ENCODE measurements at regions not wholly inside any gene's neighbourhood (a gene's known extent, or its start where the extent isn't known, plus 50 kb on each side); places are given as distances from the start of the nearest gene placed in this dataset.

- Histone ChIP-seq H3K27me3 (no peaks in the 10 kb centered on the region), H3F3A (ENCODE audit: low read depth) (peaks cover 7% of the 10 kb centered on the region), H4K20me1 (ENCODE audit: low read depth) (no peaks in the 10 kb centered on the region), H3K4me1 (peaks cover 4% of the 10 kb centered on the region), H3K27ac (no peak overlapping the region), H3K4me2 (no peak overlapping the region), H3K9ac (no peak overlapping the region), H3K9me3 (ENCODE audit: low read depth) (no peaks in the 10 kb centered on the region), H3K36me3 (no peaks in the 10 kb centered on the region), H2AFZ (replicated peaks) (no peak overlapping the region), H3K4me3 (no peak overlapping the region), H3K79me2 (ENCODE audit: low read depth) (no peaks in the 10 kb centered on the region)
- H3K4me3 Mint-ChIP-seq: no peak overlapping the region
- DNase-seq (ENCODE audit: low spot score): no peak
- H3K27me3 Mint-ChIP-seq (ENCODE audit: insufficient read depth, low read depth): no peaks in the 10 kb centered on the region
- H3K27ac Mint-ChIP-seq: no peak overlapping the region
- H3K9me3 Mint-ChIP-seq: no peaks in the 10 kb centered on the region
- TF ChIP-seq CTCF (IDR thresholded peaks at IDR 0.05): no peak
- TF ChIP-seq EZH2 (IDR thresholded peaks at IDR 0.05): no peak
- no peak for TF ChIP-seq EZH2phosphoT487 (IDR thresholded peaks at IDR 0.05)
- H3K4me1 Mint-ChIP-seq: peaks cover 15% of the 10 kb centered on the region
- H3K36me3 Mint-ChIP-seq: no peaks in the 10 kb centered on the region
Observed at GRCh38 chr7:148535217-148535616, 55.3 kb upstream of the C7orf33 start.

GRCh38 chr7:148537435-148537834 lies 53.1 kb upstream of the C7orf33 start:
- Histone ChIP-seq H2AFZ (replicated peaks) (no peak overlapping the region), H3K36me3 (no peaks in the 10 kb centered on the region), H3K9ac (no peak overlapping the region), H3K4me3 (no peak overlapping the region), H3K4me2 (no peak overlapping the region), H4K20me1 (ENCODE audit: low read depth) (no peaks in the 10 kb centered on the region), H3K27me3 (no peaks in the 10 kb centered on the region), H3K27ac (no peak overlapping the region), H3K4me1 (peaks cover 10% of the 10 kb centered on the region), H3K9me3 (ENCODE audit: low read depth) (no peaks in the 10 kb centered on the region), H3F3A (ENCODE audit: low read depth) (peaks cover 11% of the 10 kb centered on the region), H3K79me2 (ENCODE audit: low read depth) (no peaks in the 10 kb centered on the region)
- no peaks in the 10 kb centered on the region for H3K9me3 Mint-ChIP-seq
- TF ChIP-seq CTCF (IDR thresholded peaks at IDR 0.05) (no peak), EZH2 (IDR thresholded peaks at IDR 0.05) (no peak), EZH2phosphoT487 (IDR thresholded peaks at IDR 0.05) (no peak)
- H3K27ac Mint-ChIP-seq: peak overlapping the region; percentile 57
- H3K4me1 Mint-ChIP-seq: peaks cover 20% of the 10 kb centered on the region
- peak; percentile 12 for DNase-seq (ENCODE audit: low spot score)
- H3K4me3 Mint-ChIP-seq: peak overlapping the region; percentile 71
- H3K36me3 Mint-ChIP-seq: no peaks in the 10 kb centered on the region
- H3K27me3 Mint-ChIP-seq (ENCODE audit: insufficient read depth, low read depth): no peaks in the 10 kb centered on the region

- DNase-seq (ENCODE audit: low spot score): peak; percentile 23
- no peak for TF ChIP-seq CTCF (IDR thresholded peaks at IDR 0.05)
- TF ChIP-seq EZH2phosphoT487 (IDR thresholded peaks at IDR 0.05): no peak
- TF ChIP-seq EZH2 (IDR thresholded peaks at IDR 0.05): no peak
- H3F3A ChIP-seq (ENCODE audit: low read depth): peaks cover 11% of the 10 kb centered on the region
- Mint-ChIP-seq H3K4me1 (peaks cover 20% of the 10 kb centered on the region), H3K27me3 (ENCODE audit: insufficient read depth, low read depth) (no peaks in the 10 kb centered on the region), H3K4me3 (no peak overlapping the region), H3K27ac (peak overlapping the region; percentile 37), H3K36me3 (no peaks in the 10 kb centered on the region), H3K9me3 (no peaks in the 10 kb centered on the region)
- H3K4me3 ChIP-seq: no peak overlapping the region
- no peak overlapping the region for H3K27ac ChIP-seq
- H3K27me3 ChIP-seq: no peaks in the 10 kb centered on the region
- no peak overlapping the region for H3K9ac ChIP-seq
- no peaks in the 10 kb centered on the region for H3K9me3 ChIP-seq (ENCODE audit: low read depth)
- H4K20me1 ChIP-seq (ENCODE audit: low read depth): no peaks in the 10 kb centered on the region
- peaks cover 10% of the 10 kb centered on the region for H3K4me1 ChIP-seq
- peak overlapping the region; percentile 51 for H2AFZ ChIP-seq (replicated peaks)
- no peaks in the 10 kb centered on the region for H3K79me2 ChIP-seq (ENCODE audit: low read depth)
- no peaks in the 10 kb centered on the region for H3K36me3 ChIP-seq
- H3K4me2 ChIP-seq: no peak overlapping the region
Observed at GRCh38 chr7:148540041-148540738, 50.4 kb upstream of the C7orf33 start.
